ENCODE measurements at regions not wholly inside any gene's neighbourhood (a gene's known extent, or its start where the extent isn't known, plus 50 kb on each side); places are given as distances from the start of the nearest gene placed in this dataset.

- DNase-seq, result no peak
- TF ChIP-seq GATA1 (IDR thresholded peaks at IDR 0.05; ENCODE audit: low read depth, low read length) (no peak), POLR2A (IDR thresholded peaks at IDR 0.05; ENCODE audit: low read length) (no peak)
Measured at GRCh38 chr2:200127848-200128247, 172.5 kb downstream of the MAIP1 start.

GRCh38 chr2:200128296-200128695 is 172.9 kb downstream of the MAIP1 start:
- DNase-seq, result no peak
- no peak for TF ChIP-seq POLR2A (IDR thresholded peaks at IDR 0.05; ENCODE audit: low read length)
- TF ChIP-seq GATA1 (IDR thresholded peaks at IDR 0.05; ENCODE audit: low read depth, low read length), result no peak

GRCh38 chr2:200129721-200130462 is 174.5 kb downstream of the MAIP1 start:
- TF ChIP-seq GATA1 (IDR thresholded peaks at IDR 0.05; ENCODE audit: low read depth, low read length) (no peak), POLR2A (IDR thresholded peaks at IDR 0.05; ENCODE audit: low read length) (no peak)
- DNase-seq, result no peak

- TF ChIP-seq GATA1 (IDR thresholded peaks at IDR 0.05; ENCODE audit: low read depth, low read length) (no peak), POLR2A (IDR thresholded peaks at IDR 0.05; ENCODE audit: low read length) (no peak)
- DNase-seq, result no peak
Measured at GRCh38 chr2:200130762-200131166, 175.4 kb downstream of the MAIP1 start.

- no peak for TF ChIP-seq POLR2A (IDR thresholded peaks at IDR 0.05; ENCODE audit: low read length)
- no peak for TF ChIP-seq GATA1 (IDR thresholded peaks at IDR 0.05; ENCODE audit: low read depth, low read length)
- no peak for DNase-seq
Measured at GRCh38 chr2:200131307-200131706, 175.2 kb upstream of the SPATS2L start.

- TF ChIP-seq GATA1 (IDR thresholded peaks at IDR 0.05; ENCODE audit: low read depth, low read length), result no peak
- DNase-seq, result no peak
Measured at GRCh38 chr2:200135082-200135481, 171.4 kb upstream of the SPATS2L start.

GRCh38 chr2:200136655-200137054 is 169.8 kb upstream of the SPATS2L start:
- no peak for DNase-seq
- TF ChIP-seq POLR2A (IDR thresholded peaks at IDR 0.05; ENCODE audit: low read length), result no peak
- TF ChIP-seq GATA1 (IDR thresholded peaks at IDR 0.05; ENCODE audit: low read depth, low read length), result no peak

- DNase-seq, result no peak
- TF ChIP-seq GATA1 (IDR thresholded peaks at IDR 0.05; ENCODE audit: low read depth, low read length), result no peak
- no peak for TF ChIP-seq POLR2A (IDR thresholded peaks at IDR 0.05; ENCODE audit: low read length)
Measured at GRCh38 chr2:200137271-200137670, 169.2 kb upstream of the SPATS2L start.

GRCh38 chr2:200137691-200138090 is 168.8 kb upstream of the SPATS2L start:
- DNase-seq, result no peak
- no peak for TF ChIP-seq GATA1 (IDR thresholded peaks at IDR 0.05; ENCODE audit: low read depth, low read length)

GRCh38 chr2:200138391-200139124 is 167.9 kb upstream of the SPATS2L start:
- TF ChIP-seq GATA1 (IDR thresholded peaks at IDR 0.05; ENCODE audit: low read depth, low read length) (no peak), POLR2A (IDR thresholded peaks at IDR 0.05; ENCODE audit: low read length) (no peak)
- no peak for DNase-seq

- no peak for DNase-seq
- TF ChIP-seq POLR2A (IDR thresholded peaks at IDR 0.05; ENCODE audit: low read length), result no peak
- no peak for TF ChIP-seq GATA1 (IDR thresholded peaks at IDR 0.05; ENCODE audit: low read depth, low read length)
Measured at GRCh38 chr2:200144571-200144970, 161.9 kb upstream of the SPATS2L start.

GRCh38 chr2:200146501-200146900 is 160.0 kb upstream of the SPATS2L start:
- no peak for TF ChIP-seq POLR2A (IDR thresholded peaks at IDR 0.05; ENCODE audit: low read length)
- no peak for TF ChIP-seq GATA1 (IDR thresholded peaks at IDR 0.05; ENCODE audit: low read depth, low read length)
- no peak for DNase-seq

- TF ChIP-seq POLR2A (IDR thresholded peaks at IDR 0.05; ENCODE audit: low read length) (no peak), GATA1 (IDR thresholded peaks at IDR 0.05; ENCODE audit: low read depth, low read length) (no peak)
- DNase-seq, result no peak
Measured at GRCh38 chr2:200147371-200147770, 159.1 kb upstream of the SPATS2L start.

GRCh38 chr2:200148366-200148765 is 158.1 kb upstream of the SPATS2L start:
- no peak for DNase-seq
- no peak for TF ChIP-seq POLR2A (IDR thresholded peaks at IDR 0.05; ENCODE audit: low read length)
- no peak for TF ChIP-seq GATA1 (IDR thresholded peaks at IDR 0.05; ENCODE audit: low read depth, low read length)

Measured in erythroblast (primary cell).